Erythroblast (primary cell): ENCODE measurements at regions not wholly inside any gene's neighbourhood (a gene's known extent, or its start where the extent isn't known, plus 50 kb on each side); places are given as distances from the start of the nearest gene placed in this dataset.

Experiments
- DNase-seq, 2 experiments: peaks; one replicate each; lab custom pipeline; 2025; lab: John Stamatoyannopoulos, UW
- GATA1 ChIP-seq: IDR thresholded peaks from 2 replicates; pipeline ENCODE4 v1.6.1; 2011; ENCODE audit warnings: low read depth, mild to moderate bottlenecking, control low read depth, low read length, moderate library complexity
- POLR2A ChIP-seq: IDR thresholded peaks from 2 replicates; pipeline ENCODE4 v1.6.1; 2011; ENCODE audit warnings: mild to moderate bottlenecking, low read length

GRCh38 chr22:46070215-46070802 is 80.0 kb upstream of the PPARA start:
- TF ChIP-seq POLR2A, result peak; percentile 82
- no peak for TF ChIP-seq GATA1
- no peak for DNase-seq

GRCh38 chr22:46070803-46071450 is 79.4 kb upstream of the PPARA start:
- no peak for DNase-seq
- no peak for TF ChIP-seq POLR2A
- no peak for TF ChIP-seq GATA1

GRCh38 chr22:46071451-46072109 is 78.7 kb upstream of the PPARA start:
- no peak for DNase-seq
- TF ChIP-seq GATA1, result no peak
- TF ChIP-seq POLR2A, result peak; percentile 46

- no peak for TF ChIP-seq POLR2A
- no peak for TF ChIP-seq GATA1
- DNase-seq, result peak; percentile 25 to 42
Observed at GRCh38 chr22:46072110-46072881, 78.0 kb upstream of the PPARA start.

- TF ChIP-seq GATA1 (no peak), POLR2A (no peak)
- DNase-seq, result no peak
Observed at GRCh38 chr22:46072981-46073682, 77.2 kb upstream of the PPARA start.

- no peak for TF ChIP-seq POLR2A
- TF ChIP-seq GATA1, result no peak
- no peak for DNase-seq
Observed at GRCh38 chr22:46073683-46074504, 76.4 kb upstream of the PPARA start.

GRCh38 chr22:46074771-46075551 is 75.4 kb upstream of the PPARA start:
- DNase-seq, result no peak
- TF ChIP-seq POLR2A (peak; percentile 13), GATA1 (no peak)

GRCh38 chr22:46075764-46076531 is 74.4 kb upstream of the PPARA start:
- TF ChIP-seq POLR2A, result peak; percentile 8
- TF ChIP-seq GATA1, result no peak
- DNase-seq, result no peak

GRCh38 chr22:46076651-46077339 is 73.5 kb upstream of the PPARA start:
- no peak for DNase-seq
- peak; percentile 3 for TF ChIP-seq POLR2A
- TF ChIP-seq GATA1, result no peak

GRCh38 chr22:46077669-46078099 is 72.6 kb upstream of the PPARA start:
- no peak for DNase-seq
- no peak for TF ChIP-seq POLR2A
- TF ChIP-seq GATA1, result no peak
